ENCODE measurements at regions not wholly inside any gene's neighbourhood (a gene's known extent, or its start where the extent isn't known, plus 50 kb on each side); places are given as distances from the start of the nearest gene placed in this dataset.
"Not testable (repeated sequence)": the region's sequence is repeated elsewhere in the genome, so short reads cannot be mapped to it uniquely, and the experiment has no call there.

- DNase-seq = not testable (repeated sequence)
Observed at GRCh38 chr13:40054422-40054821, 399.0 kb downstream of the COG6 start.

GRCh38 chr13:40056898-40057619, 401.6 kb downstream of the COG6 start:
- DNase-seq = no peak

GRCh38 chr13:40058757-40059236, 403.3 kb downstream of the COG6 start:
- no peak for DNase-seq

- DNase-seq = no peak
Observed at GRCh38 chr13:40059540-40060232, 404.2 kb downstream of the COG6 start.

- no peak for DNase-seq
Observed at GRCh38 chr13:40060296-40061007, 405.0 kb downstream of the COG6 start.

- DNase-seq = no peak
Observed at GRCh38 chr13:40061466-40062450, 406.3 kb downstream of the COG6 start.

GRCh38 chr13:40063278-40063698, 407.8 kb downstream of the COG6 start:
- no peak for DNase-seq

GRCh38 chr13:40063703-40064102, 408.2 kb downstream of the COG6 start:
- DNase-seq = no peak

- no peak for DNase-seq
Observed at GRCh38 chr13:40064154-40065097, 409.0 kb downstream of the COG6 start.

- DNase-seq = peak; percentile 1 to 8
Observed at GRCh38 chr13:40069173-40070044, 413.9 kb downstream of the COG6 start.

- no peak for DNase-seq
Observed at GRCh38 chr13:40070357-40070756, 414.9 kb downstream of the COG6 start.

GRCh38 chr13:40072663-40073120, 417.2 kb downstream of the COG6 start:
- DNase-seq = no peak

GRCh38 chr13:40074338-40074737, 418.9 kb downstream of the COG6 start:
- DNase-seq = no peak

GRCh38 chr13:40075281-40075680, 419.8 kb downstream of the COG6 start:
- DNase-seq = no peak

GRCh38 chr13:40076765-40077362, 421.4 kb downstream of the COG6 start:
- DNase-seq = no peak

- no peak for DNase-seq
Observed at GRCh38 chr13:40077396-40078027, 422.1 kb downstream of the COG6 start.

GRCh38 chr13:40079721-40080120, 424.3 kb downstream of the COG6 start:
- no peak for DNase-seq

GRCh38 chr13:40080676-40081075, 425.2 kb downstream of the COG6 start:
- no peak for DNase-seq

- DNase-seq = no peak
Observed at GRCh38 chr13:40082639-40083038, 427.2 kb downstream of the COG6 start.

Data from SW 1271 (cell line).